ENCODE measurements at regions not wholly inside any gene's neighbourhood (a gene's known extent, or its start where the extent isn't known, plus 50 kb on each side); places are given as distances from the start of the nearest gene placed in this dataset.

- H3K9me3 ChIP-seq (replicated peaks): peaks cover 14% of the 10 kb centered on the region
- no peak overlapping the region for H3K4me3 ChIP-seq
- no peaks in the 10 kb centered on the region for H3K4me1 ChIP-seq
- H3K27me3 ChIP-seq (ENCODE audit: low read depth): no peaks in the 10 kb centered on the region
- TF ChIP-seq CTCF (IDR thresholded peaks at IDR 0.05; ENCODE audit: borderline replicate concordance): no peak
- DNase-seq: no peak
- no peak overlapping the region for H3K27ac ChIP-seq (replicated peaks)
- intact Hi-C loops (cut with micrococcal nuclease): no loop called here
- H3K36me3 ChIP-seq: no peaks in the 10 kb centered on the region
Observed at GRCh38 chr4:60857130-60857753, 342.9 kb upstream of the ADGRL3 start.

- TF ChIP-seq CTCF (IDR thresholded peaks at IDR 0.05; ENCODE audit: borderline replicate concordance): no peak
- DNase-seq: no peak
Observed at GRCh38 chr4:60863442-60863841, 336.7 kb upstream of the ADGRL3 start.

GRCh38 chr4:60865273-60865672, 334.9 kb upstream of the ADGRL3 start:
- H3K4me3 ChIP-seq: no peak overlapping the region
- no peaks in the 10 kb centered on the region for H3K9me3 ChIP-seq (replicated peaks)
- no peaks in the 10 kb centered on the region for H3K27me3 ChIP-seq (ENCODE audit: low read depth)
- peak; percentile 27 for TF ChIP-seq CTCF (IDR thresholded peaks at IDR 0.05; ENCODE audit: borderline replicate concordance)
- H3K27ac ChIP-seq (replicated peaks): no peak overlapping the region
- DNase-seq: no peak
- no peaks in the 10 kb centered on the region for H3K4me1 ChIP-seq
- intact Hi-C loops (cut with micrococcal nuclease): no loop called here
- no peaks in the 10 kb centered on the region for H3K36me3 ChIP-seq

More at GRCh38 chr4:60863442-60863841, 336.7 kb upstream of the ADGRL3 start:
- intact Hi-C loops (cut with micrococcal nuclease): no loop called here
- Histone ChIP-seq H3K36me3 (no peaks in the 10 kb centered on the region), H3K4me1 (no peaks in the 10 kb centered on the region), H3K27me3 (ENCODE audit: low read depth) (no peaks in the 10 kb centered on the region), H3K27ac (replicated peaks) (no peak overlapping the region), H3K4me3 (no peak overlapping the region), H3K9me3 (replicated peaks) (no peaks in the 10 kb centered on the region)

- H3K27me3 ChIP-seq (ENCODE audit: low read depth): no peaks in the 10 kb centered on the region
- DNase-seq: no peak
Observed at GRCh38 chr4:60868232-60868960, 331.7 kb upstream of the ADGRL3 start.

GRCh38 chr4:60879135-60879701, 320.9 kb upstream of the ADGRL3 start:
- Histone ChIP-seq H3K4me1 (no peaks in the 10 kb centered on the region), H3K27me3 (ENCODE audit: low read depth) (no peaks in the 10 kb centered on the region), H3K9me3 (replicated peaks) (peaks cover 28% of the 10 kb centered on the region), H3K4me3 (no peak overlapping the region), H3K27ac (replicated peaks) (no peak overlapping the region), H3K36me3 (no peaks in the 10 kb centered on the region)
- intact Hi-C loops (cut with micrococcal nuclease): no loop called here
- no peak for TF ChIP-seq CTCF (IDR thresholded peaks at IDR 0.05; ENCODE audit: borderline replicate concordance)
- no peak for DNase-seq

More at GRCh38 chr4:60868232-60868960, 331.7 kb upstream of the ADGRL3 start:
- Histone ChIP-seq H3K4me3 (no peak overlapping the region), H3K4me1 (no peaks in the 10 kb centered on the region), H3K9me3 (replicated peaks) (no peaks in the 10 kb centered on the region), H3K36me3 (no peaks in the 10 kb centered on the region), H3K27ac (replicated peaks) (no peak overlapping the region)
- intact Hi-C loops (cut with micrococcal nuclease): no loop called here
- no peak for TF ChIP-seq CTCF (IDR thresholded peaks at IDR 0.05; ENCODE audit: borderline replicate concordance)

Measured in left ventricle myocardium inferior (tissue), 1 donor.